Heart left ventricle (tissue), 16 donors: ENCODE measurements at regions not wholly inside any gene's neighbourhood (a gene's known extent, or its start where the extent isn't known, plus 50 kb on each side); places are given as distances from the start of the nearest gene placed in this dataset.

Experiments used
- ATAC-seq, 4 donors: fragments of 200-7000 bp; cut with Tn5 transposase; one replicate each; pipeline ENCODE4 v1.9.1; 2020 to 2022; ENCODE audit warnings: moderate library complexity in 4 of 4, mild to moderate bottlenecking in 3 of 4, moderate number of reproducible peaks in 1 of 4
- DNase-seq, 5 donors: peaks; one replicate each; pipeline ENCODE4 v3.0.0-alpha.2; 2020
- H3K27ac ChIP-seq, 12 donors: fragments of 200-600 bp; sonication (generic) in 4 of 12; one replicate each; pipeline versions ENCODE4 v1.5.0 to v1.8.0; 2016 to 2022; ENCODE audit warnings: mild to moderate bottlenecking in 2 of 12
- H3K27me3 ChIP-seq, 9 donors: fragments of 200-600 bp; sonication (generic) in 2 of 9; one replicate each; pipeline versions ENCODE4 v1.5.1 to v1.8.0; 2016 to 2022; ENCODE audit warnings: mild to moderate bottlenecking in 3 of 9
- H3K36me3 ChIP-seq, 9 donors: fragments of 200-600 bp; sonication (generic) in 2 of 9; one replicate each; pipeline versions ENCODE4 v1.5.0 to v1.8.0; 2018 to 2022; ENCODE audit warnings: mild to moderate bottlenecking in 2 of 9
- H3K4me1 ChIP-seq, 12 donors: fragments of 200-600 bp; sonication (generic) in 4 of 12; one replicate each; pipeline versions ENCODE4 v1.5.0 to v1.8.0; 2016 to 2022; ENCODE audit warnings: mild to moderate bottlenecking in 3 of 12
- H3K4me3 ChIP-seq, 12 donors: fragments of 200-600 bp; sonication (generic) in 4 of 12; one replicate each; pipeline versions ENCODE4 v1.5.0 to v1.8.0; 2017 to 2022; ENCODE audit warnings: mild to moderate bottlenecking in 9 of 12, moderate library complexity in 4 of 12
- H3K9me3 ChIP-seq, 12 donors: fragments of 200-600 bp; sonication (generic) in 4 of 12; one replicate each; pipeline versions ENCODE4 v1.5.0 to v1.8.0; 2016 to 2022; ENCODE audit warnings: mild to moderate bottlenecking in 1 of 12
- CTCF ChIP-seq, 12 donors: fragments of 200-600 bp; sonication (generic) in 4 of 12; IDR thresholded peaks; one replicate each; pipeline versions ENCODE4 v1.5.0 to v1.8.0; 2018 to 2022; ENCODE audit warnings: antibody characterized with exemption in 12 of 12, mild to moderate bottlenecking in 5 of 12
- POLR2A ChIP-seq, 2 donors: fragments of 450-650 bp; IDR thresholded peaks; one replicate each; pipeline ENCODE4 v1.6.1; 2017; ENCODE audit warnings: antibody characterized with exemption in 2 of 2, mild to moderate bottlenecking in 2 of 2, moderate library complexity in 2 of 2
- WGBS, 4 donors: extraction: QIAGEN DNeasy Blood & Tissue Kit in 2 of 4; methylation state at CpG; one replicate each; pipeline versions ENCODE4 v1.1.5 to v1.1.7; 2013 to 2018; 5-methylcytosine and 5-hydroxymethylcytosine counted together
- intact Hi-C, 10 donors: fragments of 100-400 bp; cut with DNase I; formaldehyde crosslinking; loops; one replicate each; pipeline versions ENCODE4 v1.11.1 to v1.14.2; 2022
- donor health status: ischemic (EF 13 %, LVEDD 7.1; RV severe dilation, severe dysfunction).
- donor health status: healthy with polysubstance abuse.
- donor health status: DM: no; HTN: yes; CAD: no.
- donor health status: DM: no; HTN: no; CAD: no.
- donor health status: ischemic (EF 25% LVEDD 6.9; RV normal size, moderate dysfunction).
- donor health status: ischemic (EF 25% LVEDD 5.7; RV mildly dilated, moderate dysfunction).
- donor health status: healthy.
- donor health status: DM: yes; HTN: yes; CAD: no.
- donor health status: ischemic (EF 35%, LVEDD 5.7; RV mildly dilated, moderate dysfunction).
- donor health status: nonischemic (EF 11% LVEDD 7.7; RV severe dilation, severe dysfunction).
- donor health status: DM: yes; HTN: yes; CAD: no.
- donor health status: PGD.
- donor health status: ischemic (EF 29% LVEDD 5.4; RV normal size, mild dysfunction).
- donor health status: nonischemic (EF 23%, LVEDD 6.1; RV moderate dilation, normal function).

DNA sequence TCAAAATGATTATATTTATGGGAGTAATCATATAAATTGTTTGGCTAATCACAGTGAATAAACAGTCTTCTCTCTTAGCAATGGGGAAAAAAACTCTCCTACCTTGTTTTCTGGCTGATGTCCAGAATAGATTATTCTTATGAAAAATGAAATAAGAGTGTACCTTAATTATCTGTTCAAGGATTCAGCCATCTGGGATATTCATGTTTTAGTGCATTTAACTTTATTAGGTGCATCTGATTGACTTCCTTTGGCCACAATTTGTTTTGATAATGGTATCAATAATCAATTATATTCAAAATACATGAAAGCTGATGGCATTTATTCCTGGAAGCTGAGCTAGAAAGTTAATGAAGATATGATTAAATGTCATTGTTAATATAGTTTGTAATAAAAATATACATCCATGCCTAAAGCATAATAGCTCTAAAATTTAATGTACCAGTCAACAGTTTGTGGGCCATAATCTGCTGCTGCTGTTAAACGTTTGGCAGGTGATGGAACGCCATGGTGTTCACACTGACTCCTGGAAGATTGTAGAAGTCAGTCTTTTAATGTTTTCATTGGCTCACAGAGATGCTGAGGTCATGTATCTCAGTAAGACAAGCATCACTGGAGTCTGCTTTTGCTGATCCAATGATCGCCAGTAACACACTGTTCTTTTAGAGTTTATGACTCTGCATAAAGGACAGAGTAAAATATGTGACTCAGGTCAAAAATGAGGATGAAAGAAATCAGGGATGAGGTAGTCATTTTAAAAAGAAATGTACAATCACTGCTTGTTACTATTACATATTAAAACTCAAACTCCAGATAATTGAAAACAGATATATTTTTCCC is 105.8 kb downstream of the ISL1 start:
- Histone ChIP-seq H3K36me3 (no peaks in the 10 kb centered on the region), H3K4me1 (no peaks in the 10 kb centered on the region), H3K4me3 (no peak overlapping the region), H3K9me3 (no peaks in the 10 kb centered on the region), H3K27me3 (peaks cover 0 to 5% (median 0%) of the 10 kb centered on the region in 9 donors), H3K27ac (no peak overlapping the region)
- ATAC-seq (no peak), DNase-seq (no peak)
- intact Hi-C loops: no loop called here
- WGBS, 4 donors: 38 to 60% (median 54%) methylated on average over 3 of the region's 3 CpGs
- no peak for TF ChIP-seq CTCF (IDR thresholded peaks at IDR 0.05)
- no peak for TF ChIP-seq POLR2A (IDR thresholded peaks at IDR 0.05)

GRCh38 chr5:51494821-51495220 is 111.6 kb downstream of the ISL1 start:
- ATAC-seq (no peak), DNase-seq (peak in 1 of 5 donors; percentile 19)
- no peaks in the 10 kb centered on the region for H3K4me1 ChIP-seq
- no peak overlapping the region for H3K4me3 ChIP-seq
- TF ChIP-seq CTCF (IDR thresholded peaks at IDR 0.05) (no peak), POLR2A (IDR thresholded peaks at IDR 0.05) (no peak)
- H3K27me3 ChIP-seq: no peaks in the 10 kb centered on the region
- no peaks in the 10 kb centered on the region for H3K36me3 ChIP-seq
- no peak overlapping the region for H3K27ac ChIP-seq
- H3K9me3 ChIP-seq: peaks cover 0 to 5% (median 0%) of the 10 kb centered on the region in 12 donors
- WGBS, 4 donors: 81 to 92% (median 86%) methylated on average over 12 of the region's 12 CpGs
- intact Hi-C loops: no loop called here

GRCh38 chr5:51495672-51496071 is 112.4 kb downstream of the ISL1 start:
- 42 to 59% (median 51%) methylated on average over 2 of the region's 2 CpGs for WGBS, 4 donors
- H3K9me3 ChIP-seq: peaks cover 0 to 5% (median 0%) of the 10 kb centered on the region in 12 donors
- H3K36me3 ChIP-seq: no peaks in the 10 kb centered on the region
- DNase-seq: no peak
- no peaks in the 10 kb centered on the region for H3K4me1 ChIP-seq
- no peak overlapping the region for H3K4me3 ChIP-seq
- TF ChIP-seq CTCF (IDR thresholded peaks at IDR 0.05) (no peak), POLR2A (IDR thresholded peaks at IDR 0.05) (no peak)
- no peak overlapping the region for H3K27ac ChIP-seq
- intact Hi-C loops: no loop called here
- no peak for ATAC-seq
- H3K27me3 ChIP-seq: no peaks in the 10 kb centered on the region

- 48 to 76% (median 52%) methylated on average over 1 of the region's 1 CpG for WGBS, 4 donors
- H3K27me3 ChIP-seq: no peaks in the 10 kb centered on the region
These were observed 134.6 kb downstream of the ISL1 start for GRCh38 chr5:51517838-51518237.

More at GRCh38 chr5:51517838-51518237, 134.6 kb downstream of the ISL1 start:
- DNase-seq (no peak), ATAC-seq (no peak)
- Histone ChIP-seq H3K9me3 (no peaks in the 10 kb centered on the region), H3K4me3 (no peak overlapping the region), H3K4me1 (no peaks in the 10 kb centered on the region), H3K36me3 (no peaks in the 10 kb centered on the region), H3K27ac (no peak overlapping the region)
- no peak for TF ChIP-seq CTCF (IDR thresholded peaks at IDR 0.05)
- intact Hi-C loops: no loop called here
